Mammary epithelial cell (primary cell): ENCODE measurements at regions not wholly inside any gene's neighbourhood (a gene's known extent, or its start where the extent isn't known, plus 50 kb on each side); places are given as distances from the start of the nearest gene placed in this dataset.

Source experiments
- EZH2 ChIP-seq: IDR thresholded peaks from 2 replicates; pipeline ENCODE4 v1.6.1; 2012; ENCODE audit warnings: low read length, inconsistent platforms, borderline replicate concordance
- TF ChIP-seq, protein P1 (sequence below), 2 donors: IDR thresholded peaks in 1 of 2; conservative IDR thresholded peaks in 1 of 2; 2 replicates each; pipeline ENCODE4 v1.5.1; 2011 to 2012; ENCODE audit warnings: inconsistent platforms in 2 of 2, low read length in 2 of 2, mild to moderate bottlenecking in 2 of 2, control low read depth in 1 of 2, low read depth in 1 of 2; ENCODE audit not compliant: insufficient read depth in 1 of 2; ENCODE audit errors: extremely low read depth in 1 of 2

DNA sequence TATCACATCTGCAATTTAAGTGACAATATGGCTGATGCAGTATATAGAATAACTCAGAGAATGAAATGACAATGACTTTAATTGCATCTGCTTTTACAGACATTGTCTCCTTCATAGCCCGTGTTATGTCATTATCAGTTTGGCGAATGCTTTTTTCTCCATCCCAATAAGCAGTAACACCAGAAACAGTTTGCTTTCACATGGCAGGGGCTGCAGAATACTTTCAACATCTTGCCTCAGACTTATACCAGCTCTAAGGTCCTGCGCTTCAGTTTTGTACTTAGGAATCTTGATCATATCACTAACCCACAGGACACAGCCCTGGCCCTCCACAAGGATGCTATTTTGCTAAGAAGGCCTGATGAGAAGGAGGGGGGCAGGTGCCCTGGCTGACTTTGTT, 49.9 kb upstream of the SPESP1 start:
- TF ChIP-seq, protein P1, sequence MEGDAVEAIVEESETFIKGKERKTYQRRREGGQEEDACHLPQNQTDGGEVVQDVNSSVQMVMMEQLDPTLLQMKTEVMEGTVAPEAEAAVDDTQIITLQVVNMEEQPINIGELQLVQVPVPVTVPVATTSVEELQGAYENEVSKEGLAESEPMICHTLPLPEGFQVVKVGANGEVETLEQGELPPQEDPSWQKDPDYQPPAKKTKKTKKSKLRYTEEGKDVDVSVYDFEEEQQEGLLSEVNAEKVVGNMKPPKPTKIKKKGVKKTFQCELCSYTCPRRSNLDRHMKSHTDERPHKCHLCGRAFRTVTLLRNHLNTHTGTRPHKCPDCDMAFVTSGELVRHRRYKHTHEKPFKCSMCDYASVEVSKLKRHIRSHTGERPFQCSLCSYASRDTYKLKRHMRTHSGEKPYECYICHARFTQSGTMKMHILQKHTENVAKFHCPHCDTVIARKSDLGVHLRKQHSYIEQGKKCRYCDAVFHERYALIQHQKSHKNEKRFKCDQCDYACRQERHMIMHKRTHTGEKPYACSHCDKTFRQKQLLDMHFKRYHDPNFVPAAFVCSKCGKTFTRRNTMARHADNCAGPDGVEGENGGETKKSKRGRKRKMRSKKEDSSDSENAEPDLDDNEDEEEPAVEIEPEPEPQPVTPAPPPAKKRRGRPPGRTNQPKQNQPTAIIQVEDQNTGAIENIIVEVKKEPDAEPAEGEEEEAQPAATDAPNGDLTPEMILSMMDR (conservative IDR thresholded peaks at IDR 0.05 in 1 of 2, IDR thresholded peaks at IDR 0.05 in 1 of 2; ENCODE audit: extremely low read depth in 1 of 2, insufficient read depth in 1 of 2, low read depth in 1 of 2, low read length in 2 of 2): no peak
- no peak for TF ChIP-seq EZH2
